Keratinocyte (primary cell): ENCODE measurements at regions not wholly inside any gene's neighbourhood (a gene's known extent, or its start where the extent isn't known, plus 50 kb on each side); places are given as distances from the start of the nearest gene placed in this dataset.

ENCODE experiments used
- EZH2 ChIP-seq: IDR thresholded peaks from one replicate; pipeline ENCODE4 v1.6.1; 2012; ENCODE audit warnings: inconsistent platforms, mild to moderate bottlenecking, low read length, moderate library complexity
- TF ChIP-seq, protein P1 (sequence below), 3 experiments: IDR thresholded peaks in 1 of 3; conservative IDR thresholded peaks in 1 of 3; optimal IDR thresholded peaks in 1 of 3; 2 replicates in 2 of 3; 3 replicates in 1 of 3; pipeline versions ENCODE3 to v1.5.1; 2011; ENCODE audit warnings: low read length in 3 of 3, mild to moderate bottlenecking in 3 of 3, moderate library complexity in 2 of 3, control low read depth in 1 of 3, inconsistent platforms in 1 of 3; ENCODE audit not compliant: insufficient read depth in 2 of 3; ENCODE audit errors: extremely low read depth in 1 of 3

DNA sequence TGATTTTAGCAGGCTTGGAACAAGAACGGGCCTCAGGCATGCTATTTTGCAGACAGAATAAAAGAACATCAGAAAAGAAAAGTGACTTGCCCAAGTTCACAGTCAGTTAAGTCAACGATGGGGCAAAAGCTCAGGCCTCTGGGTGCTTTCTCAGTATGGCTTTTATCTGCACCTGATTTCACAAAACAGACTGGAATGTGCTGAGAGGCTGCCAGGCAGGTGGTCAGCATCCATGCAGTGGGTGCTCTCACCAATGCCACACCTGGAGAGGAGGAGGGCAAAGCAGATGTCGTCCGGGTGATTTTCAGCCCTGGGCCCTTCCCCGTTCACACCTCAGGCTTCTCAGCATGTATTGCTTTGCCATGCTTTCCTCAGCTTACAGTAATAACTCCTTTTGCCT is 854.6 kb downstream of the RNF144A start:
- TF ChIP-seq, protein P1, sequence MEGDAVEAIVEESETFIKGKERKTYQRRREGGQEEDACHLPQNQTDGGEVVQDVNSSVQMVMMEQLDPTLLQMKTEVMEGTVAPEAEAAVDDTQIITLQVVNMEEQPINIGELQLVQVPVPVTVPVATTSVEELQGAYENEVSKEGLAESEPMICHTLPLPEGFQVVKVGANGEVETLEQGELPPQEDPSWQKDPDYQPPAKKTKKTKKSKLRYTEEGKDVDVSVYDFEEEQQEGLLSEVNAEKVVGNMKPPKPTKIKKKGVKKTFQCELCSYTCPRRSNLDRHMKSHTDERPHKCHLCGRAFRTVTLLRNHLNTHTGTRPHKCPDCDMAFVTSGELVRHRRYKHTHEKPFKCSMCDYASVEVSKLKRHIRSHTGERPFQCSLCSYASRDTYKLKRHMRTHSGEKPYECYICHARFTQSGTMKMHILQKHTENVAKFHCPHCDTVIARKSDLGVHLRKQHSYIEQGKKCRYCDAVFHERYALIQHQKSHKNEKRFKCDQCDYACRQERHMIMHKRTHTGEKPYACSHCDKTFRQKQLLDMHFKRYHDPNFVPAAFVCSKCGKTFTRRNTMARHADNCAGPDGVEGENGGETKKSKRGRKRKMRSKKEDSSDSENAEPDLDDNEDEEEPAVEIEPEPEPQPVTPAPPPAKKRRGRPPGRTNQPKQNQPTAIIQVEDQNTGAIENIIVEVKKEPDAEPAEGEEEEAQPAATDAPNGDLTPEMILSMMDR (optimal IDR thresholded peaks at IDR 0.05 in 1 of 3, IDR thresholded peaks at IDR 0.05 in 1 of 3, conservative IDR thresholded peaks at IDR 0.05 in 1 of 3; ENCODE audit: extremely low read depth in 1 of 3, insufficient read depth in 2 of 3, low read length in 3 of 3) = no peak
- no peak for TF ChIP-seq EZH2
